ENCODE measurements at regions not wholly inside any gene's neighbourhood (a gene's known extent, or its start where the extent isn't known, plus 50 kb on each side); places are given as distances from the start of the nearest gene placed in this dataset.
"Not testable (repeated sequence)": the region's sequence is repeated elsewhere in the genome, so short reads cannot be mapped to it uniquely, and the experiment has no call there.

DNA sequence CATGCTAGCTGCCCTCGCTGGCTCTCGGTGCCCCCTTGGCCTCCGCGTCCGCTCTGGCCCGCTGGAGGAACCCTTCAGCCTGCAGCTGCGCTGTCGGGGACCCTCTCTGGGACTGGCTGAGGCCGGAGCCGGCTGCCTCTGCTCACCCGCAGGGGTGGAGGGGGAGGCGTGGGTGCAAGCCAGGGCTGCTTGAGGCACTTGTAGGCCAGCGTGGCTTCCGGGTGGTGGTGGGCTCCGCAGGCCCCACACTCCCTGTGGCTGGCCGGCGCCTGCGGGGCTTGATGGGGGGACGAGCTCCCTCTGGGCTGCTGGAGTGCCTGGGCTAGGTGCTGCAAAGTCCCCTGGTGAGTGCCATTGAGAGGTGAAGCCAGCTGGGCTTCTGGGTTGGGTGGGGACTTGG lies 429.6 kb downstream of the LRRC70 start:
- Mint-ChIP-seq H3K4me1 (ENCODE audit: unreplicated experiment) (no peaks in the 10 kb centered on the region), H3K27me3 (ENCODE audit: unreplicated experiment) (no peaks in the 10 kb centered on the region), H3K9me3 (ENCODE audit: unreplicated experiment) (peaks cover 9% of the 10 kb centered on the region), H3K36me3 (ENCODE audit: low read depth, unreplicated experiment) (peaks cover 3% of the 10 kb centered on the region), H3K4me3 (ENCODE audit: unreplicated experiment) (no peak overlapping the region), H3K27ac (ENCODE audit: unreplicated experiment) (no peak overlapping the region)
- TF ChIP-seq, protein P1, sequence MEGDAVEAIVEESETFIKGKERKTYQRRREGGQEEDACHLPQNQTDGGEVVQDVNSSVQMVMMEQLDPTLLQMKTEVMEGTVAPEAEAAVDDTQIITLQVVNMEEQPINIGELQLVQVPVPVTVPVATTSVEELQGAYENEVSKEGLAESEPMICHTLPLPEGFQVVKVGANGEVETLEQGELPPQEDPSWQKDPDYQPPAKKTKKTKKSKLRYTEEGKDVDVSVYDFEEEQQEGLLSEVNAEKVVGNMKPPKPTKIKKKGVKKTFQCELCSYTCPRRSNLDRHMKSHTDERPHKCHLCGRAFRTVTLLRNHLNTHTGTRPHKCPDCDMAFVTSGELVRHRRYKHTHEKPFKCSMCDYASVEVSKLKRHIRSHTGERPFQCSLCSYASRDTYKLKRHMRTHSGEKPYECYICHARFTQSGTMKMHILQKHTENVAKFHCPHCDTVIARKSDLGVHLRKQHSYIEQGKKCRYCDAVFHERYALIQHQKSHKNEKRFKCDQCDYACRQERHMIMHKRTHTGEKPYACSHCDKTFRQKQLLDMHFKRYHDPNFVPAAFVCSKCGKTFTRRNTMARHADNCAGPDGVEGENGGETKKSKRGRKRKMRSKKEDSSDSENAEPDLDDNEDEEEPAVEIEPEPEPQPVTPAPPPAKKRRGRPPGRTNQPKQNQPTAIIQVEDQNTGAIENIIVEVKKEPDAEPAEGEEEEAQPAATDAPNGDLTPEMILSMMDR (IDR thresholded peaks at IDR 0.05; ENCODE audit: unreplicated experiment): no peak
- DNase-seq (ENCODE audit: low spot score): no peak

DNA sequence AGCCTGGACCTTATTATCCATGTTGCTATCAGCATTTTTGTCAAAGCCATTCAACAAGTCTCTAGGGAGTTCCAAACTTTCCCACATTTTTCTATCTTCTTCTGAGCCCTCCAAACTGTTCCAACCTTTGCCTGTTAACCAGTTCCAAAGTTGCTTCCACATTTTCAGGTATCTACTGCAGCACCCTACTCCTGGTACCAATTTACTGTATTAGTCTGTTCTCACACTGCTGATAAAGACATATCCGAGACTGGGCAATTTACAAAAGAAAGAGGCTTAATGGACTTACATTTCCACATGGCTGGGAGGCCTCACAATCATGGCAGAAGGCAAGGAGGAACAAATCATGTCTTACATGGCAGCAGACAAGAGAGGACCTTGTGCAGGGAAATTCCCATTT lies 416.2 kb downstream of the LRRC70 start:
- Mint-ChIP-seq H3K9me3 (ENCODE audit: unreplicated experiment) (peaks cover 20% of the 10 kb centered on the region), H3K36me3 (ENCODE audit: low read depth, unreplicated experiment) (peaks cover 15% of the 10 kb centered on the region)
- H3K27me3 Mint-ChIP-seq (ENCODE audit: unreplicated experiment); DNase-seq (ENCODE audit: low spot score); H3K4me1 Mint-ChIP-seq (ENCODE audit: unreplicated experiment); H3K4me3 Mint-ChIP-seq (ENCODE audit: unreplicated experiment); H3K27ac Mint-ChIP-seq (ENCODE audit: unreplicated experiment): not testable (repeated sequence)

DNA sequence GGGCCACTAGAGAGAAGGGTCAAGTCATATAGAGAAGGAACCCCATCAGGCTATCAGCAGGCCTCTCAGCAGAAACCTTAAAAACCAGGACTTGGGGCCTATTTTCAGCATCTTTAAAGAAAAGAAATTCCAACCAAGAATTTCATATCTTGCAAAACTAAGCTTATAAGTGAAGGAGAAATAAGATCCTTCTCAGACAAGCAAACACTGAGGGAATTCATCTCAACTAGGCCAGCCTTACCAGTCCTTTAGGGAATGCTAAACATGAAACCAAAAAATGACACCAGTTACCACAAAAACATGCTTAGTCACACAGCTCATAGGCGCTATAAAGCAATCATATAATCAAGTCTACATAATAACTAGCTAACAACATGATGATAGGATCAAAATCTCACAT lies 407.1 kb downstream of the LRRC70 start:
- H3K27me3 Mint-ChIP-seq (ENCODE audit: unreplicated experiment): no peaks in the 10 kb centered on the region
- no peak overlapping the region for H3K4me3 Mint-ChIP-seq (ENCODE audit: unreplicated experiment)
- no peaks in the 10 kb centered on the region for H3K9me3 Mint-ChIP-seq (ENCODE audit: unreplicated experiment)
- no peak for DNase-seq (ENCODE audit: low spot score)
- H3K36me3 Mint-ChIP-seq (ENCODE audit: low read depth, unreplicated experiment): peaks cover 5% of the 10 kb centered on the region
- TF ChIP-seq, protein P1 (IDR thresholded peaks at IDR 0.05; ENCODE audit: unreplicated experiment): no peak
- no peak overlapping the region for H3K27ac Mint-ChIP-seq (ENCODE audit: unreplicated experiment)
- no peaks in the 10 kb centered on the region for H3K4me1 Mint-ChIP-seq (ENCODE audit: unreplicated experiment)

DNA sequence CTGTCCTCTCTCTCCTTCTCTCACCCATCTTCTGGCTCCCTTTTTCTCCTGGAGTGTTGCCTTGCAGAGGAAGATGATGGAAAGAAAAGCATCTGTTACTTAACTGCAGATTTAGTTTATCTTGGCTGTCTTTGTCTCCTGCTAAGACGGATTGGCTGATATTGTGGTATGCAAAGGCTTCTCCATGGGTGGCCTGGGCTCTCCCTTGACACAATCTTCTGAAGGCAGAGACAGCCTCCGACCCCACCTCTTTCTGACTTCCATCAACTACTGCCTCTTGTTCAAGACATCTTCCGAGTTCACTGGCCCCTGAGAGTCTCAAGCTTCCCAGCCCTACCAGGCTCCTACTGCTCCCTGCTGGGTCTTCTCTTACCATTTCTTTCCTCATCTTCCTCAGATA lies 403.7 kb downstream of the LRRC70 start:
- Mint-ChIP-seq H3K4me1 (ENCODE audit: unreplicated experiment) (no peaks in the 10 kb centered on the region), H3K4me3 (ENCODE audit: unreplicated experiment) (no peak overlapping the region), H3K27me3 (ENCODE audit: unreplicated experiment) (no peaks in the 10 kb centered on the region), H3K27ac (ENCODE audit: unreplicated experiment) (no peak overlapping the region), H3K36me3 (ENCODE audit: low read depth, unreplicated experiment) (no peaks in the 10 kb centered on the region), H3K9me3 (ENCODE audit: unreplicated experiment) (no peaks in the 10 kb centered on the region)
- TF ChIP-seq, protein P1 (IDR thresholded peaks at IDR 0.05; ENCODE audit: unreplicated experiment): no peak
- DNase-seq (ENCODE audit: low spot score): no peak

DNA sequence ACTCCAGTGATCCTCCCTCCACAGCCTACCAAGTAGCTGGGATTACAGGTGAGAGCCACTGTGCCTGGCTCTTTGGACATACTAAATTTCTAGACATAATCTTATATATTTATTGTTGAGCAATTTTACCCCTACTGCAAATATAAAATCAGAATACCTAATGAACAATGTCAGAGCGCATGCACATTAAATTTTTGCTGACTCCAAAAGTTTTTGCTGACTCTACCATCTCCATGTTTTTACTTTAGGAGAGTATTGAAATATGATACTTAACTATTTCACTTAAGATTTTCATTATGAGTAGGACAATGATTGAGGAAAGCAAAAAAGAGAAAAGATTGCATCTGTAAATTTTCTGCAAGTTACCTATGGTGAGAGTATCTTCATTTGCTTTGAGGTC lies 402.3 kb downstream of the LRRC70 start:
- no peak overlapping the region for H3K27ac Mint-ChIP-seq (ENCODE audit: unreplicated experiment)
- no peaks in the 10 kb centered on the region for H3K9me3 Mint-ChIP-seq (ENCODE audit: unreplicated experiment)
- TF ChIP-seq, protein P1 (IDR thresholded peaks at IDR 0.05; ENCODE audit: unreplicated experiment): no peak
- no peak for DNase-seq (ENCODE audit: low spot score)
- H3K27me3 Mint-ChIP-seq (ENCODE audit: unreplicated experiment): no peaks in the 10 kb centered on the region
- H3K4me3 Mint-ChIP-seq (ENCODE audit: unreplicated experiment): no peak overlapping the region
- H3K4me1 Mint-ChIP-seq (ENCODE audit: unreplicated experiment): no peaks in the 10 kb centered on the region
- H3K36me3 Mint-ChIP-seq (ENCODE audit: low read depth, unreplicated experiment): no peaks in the 10 kb centered on the region

DNA sequence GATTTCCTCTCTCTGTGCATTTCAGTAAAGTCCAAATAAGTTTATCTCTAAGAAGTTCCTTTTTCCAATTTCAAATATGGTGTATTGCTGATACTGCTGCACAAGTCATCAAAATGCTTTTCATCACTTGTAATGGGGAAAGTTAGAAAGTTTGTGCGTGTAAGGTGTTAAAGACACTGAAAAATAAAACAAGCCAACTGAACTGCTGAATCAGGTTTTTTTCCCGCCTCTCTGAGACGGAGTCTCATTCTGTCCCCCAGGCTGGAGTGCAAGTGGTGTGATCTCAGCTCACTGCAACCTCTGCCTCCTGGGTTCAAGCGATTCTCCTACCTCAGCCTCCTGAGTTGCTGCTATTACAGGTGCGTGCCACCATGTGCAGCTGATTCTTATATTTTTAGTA lies 400.9 kb downstream of the LRRC70 start:
- Mint-ChIP-seq H3K9me3 (ENCODE audit: unreplicated experiment) (no peaks in the 10 kb centered on the region), H3K4me3 (ENCODE audit: unreplicated experiment) (no peak overlapping the region), H3K27me3 (ENCODE audit: unreplicated experiment) (no peaks in the 10 kb centered on the region), H3K27ac (ENCODE audit: unreplicated experiment) (no peak overlapping the region), H3K4me1 (ENCODE audit: unreplicated experiment) (no peaks in the 10 kb centered on the region), H3K36me3 (ENCODE audit: low read depth, unreplicated experiment) (no peaks in the 10 kb centered on the region)
- TF ChIP-seq, protein P1 (IDR thresholded peaks at IDR 0.05; ENCODE audit: unreplicated experiment): no peak
- no peak for DNase-seq (ENCODE audit: low spot score)
